ENCODE measurements at regions not wholly inside any gene's neighbourhood (a gene's known extent, or its start where the extent isn't known, plus 50 kb on each side); places are given as distances from the start of the nearest gene placed in this dataset.
"Not testable (repeated sequence)": the region's sequence is repeated elsewhere in the genome, so short reads cannot be mapped to it uniquely, and the experiment has no call there.

GRCh38 chr1:117699953-117700352 is 94.1 kb downstream of the TENT5C start:
- Histone ChIP-seq H3K36me3 (ENCODE audit: control insufficient read depth in 3 of 3, insufficient read depth in 3 of 3, low read length in 3 of 3) (no peaks in the 10 kb centered on the region), H3K27ac (ENCODE audit: low read depth, low read length) (no peak overlapping the region)

GRCh38 chr1:117702654-117703053 is 96.8 kb downstream of the TENT5C start:
- no peaks in the 10 kb centered on the region for H3K9me3 ChIP-seq (ENCODE audit: control insufficient read depth in 3 of 3, low read length in 3 of 3)
- H3K36me3 ChIP-seq (ENCODE audit: control insufficient read depth in 3 of 3, insufficient read depth in 3 of 3, low read length in 3 of 3) = no peaks in the 10 kb centered on the region
- H3K9ac ChIP-seq (ENCODE audit: low read depth in 1 of 3, low read length in 3 of 3) = no peak overlapping the region
- H3K4me3 ChIP-seq (ENCODE audit: low read length in 3 of 3) = no peak overlapping the region
- H3K27me3 ChIP-seq (ENCODE audit: control insufficient read depth in 3 of 3, insufficient read depth in 3 of 3, low read length in 3 of 3) = no peaks in the 10 kb centered on the region
- H3K4me1 ChIP-seq (ENCODE audit: control insufficient read depth in 3 of 3, insufficient read depth in 3 of 3, low read length in 3 of 3) = no peaks in the 10 kb centered on the region
- H3K27ac ChIP-seq (ENCODE audit: low read depth, low read length) = no peak overlapping the region

More at GRCh38 chr1:117699953-117700352, 94.1 kb downstream of the TENT5C start:
- Histone ChIP-seq H3K9ac (ENCODE audit: low read depth in 1 of 3, low read length in 3 of 3) (no peak overlapping the region), H3K9me3 (ENCODE audit: control insufficient read depth in 3 of 3, low read length in 3 of 3) (no peaks in the 10 kb centered on the region), H3K4me1 (ENCODE audit: control insufficient read depth in 3 of 3, insufficient read depth in 3 of 3, low read length in 3 of 3) (peaks cover 3 to 6% (median 3%) of the 10 kb centered on the region in 3 donors), H3K27me3 (ENCODE audit: control insufficient read depth in 3 of 3, insufficient read depth in 3 of 3, low read length in 3 of 3) (no peaks in the 10 kb centered on the region), H3K4me3 (ENCODE audit: low read length in 3 of 3) (no peak overlapping the region)

GRCh38 chr1:117707371-117707770 is 101.5 kb downstream of the TENT5C start:
- H3K36me3 ChIP-seq (ENCODE audit: control insufficient read depth in 3 of 3, insufficient read depth in 3 of 3, low read length in 3 of 3) = no peaks in the 10 kb centered on the region
- H3K27me3 ChIP-seq (ENCODE audit: control insufficient read depth in 3 of 3, insufficient read depth in 3 of 3, low read length in 3 of 3) = no peaks in the 10 kb centered on the region
- H3K9me3 ChIP-seq (ENCODE audit: control insufficient read depth in 3 of 3, low read length in 3 of 3) = no peaks in the 10 kb centered on the region
- peaks cover 0 to 11% (median 5%) of the 10 kb centered on the region in 3 donors for H3K4me1 ChIP-seq (ENCODE audit: control insufficient read depth in 3 of 3, insufficient read depth in 3 of 3, low read length in 3 of 3)
- no peak overlapping the region for H3K9ac ChIP-seq (ENCODE audit: low read depth in 1 of 3, low read length in 3 of 3)
- H3K4me3 ChIP-seq (ENCODE audit: low read length in 3 of 3) = no peak overlapping the region
- H3K27ac ChIP-seq (ENCODE audit: low read depth, low read length) = no peak overlapping the region

GRCh38 chr1:117708323-117709248 is 102.7 kb downstream of the TENT5C start:
- no peak overlapping the region for H3K9ac ChIP-seq (ENCODE audit: low read depth in 1 of 3, low read length in 3 of 3)
- no peak overlapping the region for H3K4me3 ChIP-seq (ENCODE audit: low read length in 3 of 3)
- H3K27ac ChIP-seq (ENCODE audit: low read depth, low read length) = no peak overlapping the region
- H3K27me3 ChIP-seq (ENCODE audit: control insufficient read depth in 3 of 3, insufficient read depth in 3 of 3, low read length in 3 of 3) = no peaks in the 10 kb centered on the region
- no peaks in the 10 kb centered on the region for H3K36me3 ChIP-seq (ENCODE audit: control insufficient read depth in 3 of 3, insufficient read depth in 3 of 3, low read length in 3 of 3)
- H3K4me1 ChIP-seq (ENCODE audit: control insufficient read depth in 3 of 3, insufficient read depth in 3 of 3, low read length in 3 of 3) = peaks cover 0 to 11% (median 5%) of the 10 kb centered on the region in 3 donors
- no peaks in the 10 kb centered on the region for H3K9me3 ChIP-seq (ENCODE audit: control insufficient read depth in 3 of 3, low read length in 3 of 3)

- H3K4me3 ChIP-seq (ENCODE audit: low read length in 3 of 3) = no peak overlapping the region
- H3K27me3 ChIP-seq (ENCODE audit: control insufficient read depth in 3 of 3, insufficient read depth in 3 of 3, low read length in 3 of 3) = no peaks in the 10 kb centered on the region
- H3K9ac ChIP-seq (ENCODE audit: low read depth in 1 of 3, low read length in 3 of 3) = no peak overlapping the region
- H3K9me3 ChIP-seq (ENCODE audit: control insufficient read depth in 3 of 3, low read length in 3 of 3) = no peaks in the 10 kb centered on the region
- H3K27ac ChIP-seq (ENCODE audit: low read depth, low read length) = no peak overlapping the region
- H3K36me3 ChIP-seq (ENCODE audit: control insufficient read depth in 3 of 3, insufficient read depth in 3 of 3, low read length in 3 of 3) = no peaks in the 10 kb centered on the region
- peaks cover 0 to 11% (median 9%) of the 10 kb centered on the region in 3 donors for H3K4me1 ChIP-seq (ENCODE audit: control insufficient read depth in 3 of 3, insufficient read depth in 3 of 3, low read length in 3 of 3)
Measured at GRCh38 chr1:117709249-117709691, 103.4 kb downstream of the TENT5C start.

GRCh38 chr1:117710710-117711109 is 104.9 kb downstream of the TENT5C start:
- H3K4me3 ChIP-seq (ENCODE audit: low read length in 3 of 3) = no peak overlapping the region

GRCh38 chr1:117712621-117713020 is 106.8 kb downstream of the TENT5C start:
- Histone ChIP-seq H3K36me3 (ENCODE audit: control insufficient read depth in 3 of 3, insufficient read depth in 3 of 3, low read length in 3 of 3) (no peaks in the 10 kb centered on the region), H3K9me3 (ENCODE audit: control insufficient read depth in 3 of 3, low read length in 3 of 3) (no peaks in the 10 kb centered on the region), H3K27ac (ENCODE audit: low read depth, low read length) (no peak overlapping the region), H3K4me3 (ENCODE audit: low read length in 3 of 3) (no peak overlapping the region), H3K9ac (ENCODE audit: low read depth in 1 of 3, low read length in 3 of 3) (no peak overlapping the region), H3K4me1 (ENCODE audit: control insufficient read depth in 3 of 3, insufficient read depth in 3 of 3, low read length in 3 of 3) (peaks cover 0 to 11% (median 9%) of the 10 kb centered on the region in 3 donors), H3K27me3 (ENCODE audit: control insufficient read depth in 3 of 3, insufficient read depth in 3 of 3, low read length in 3 of 3) (no peaks in the 10 kb centered on the region)

More at GRCh38 chr1:117710710-117711109, 104.9 kb downstream of the TENT5C start:
- no peak overlapping the region for H3K27ac ChIP-seq (ENCODE audit: low read depth, low read length)
- peaks cover 0 to 11% (median 9%) of the 10 kb centered on the region in 3 donors for H3K4me1 ChIP-seq (ENCODE audit: control insufficient read depth in 3 of 3, insufficient read depth in 3 of 3, low read length in 3 of 3)
- no peaks in the 10 kb centered on the region for H3K9me3 ChIP-seq (ENCODE audit: control insufficient read depth in 3 of 3, low read length in 3 of 3)
- H3K36me3 ChIP-seq (ENCODE audit: control insufficient read depth in 3 of 3, insufficient read depth in 3 of 3, low read length in 3 of 3) = no peaks in the 10 kb centered on the region
- H3K27me3 ChIP-seq (ENCODE audit: control insufficient read depth in 3 of 3, insufficient read depth in 3 of 3, low read length in 3 of 3) = no peaks in the 10 kb centered on the region
- H3K9ac ChIP-seq (ENCODE audit: low read depth in 1 of 3, low read length in 3 of 3) = no peak overlapping the region

- peaks cover 0 to 5% (median 4%) of the 10 kb centered on the region in 3 donors for H3K4me1 ChIP-seq (ENCODE audit: control insufficient read depth in 3 of 3, insufficient read depth in 3 of 3, low read length in 3 of 3)
- H3K4me3 ChIP-seq (ENCODE audit: low read length in 3 of 3) = no peak overlapping the region
- H3K27me3 ChIP-seq (ENCODE audit: control insufficient read depth in 3 of 3, insufficient read depth in 3 of 3, low read length in 3 of 3) = no peaks in the 10 kb centered on the region
- no peak overlapping the region for H3K9ac ChIP-seq (ENCODE audit: low read depth in 1 of 3, low read length in 3 of 3)
- no peak overlapping the region for H3K27ac ChIP-seq (ENCODE audit: low read depth, low read length)
- no peaks in the 10 kb centered on the region for H3K9me3 ChIP-seq (ENCODE audit: control insufficient read depth in 3 of 3, low read length in 3 of 3)
- no peaks in the 10 kb centered on the region for H3K36me3 ChIP-seq (ENCODE audit: control insufficient read depth in 3 of 3, insufficient read depth in 3 of 3, low read length in 3 of 3)
Measured at GRCh38 chr1:117714546-117714945, 108.7 kb downstream of the TENT5C start.

GRCh38 chr1:117716030-117716429 is 110.2 kb downstream of the TENT5C start:
- H3K9ac ChIP-seq (ENCODE audit: low read depth in 1 of 3, low read length in 3 of 3); H3K4me1 ChIP-seq (ENCODE audit: control insufficient read depth in 3 of 3, insufficient read depth in 3 of 3, low read length in 3 of 3); H3K36me3 ChIP-seq (ENCODE audit: control insufficient read depth in 3 of 3, insufficient read depth in 3 of 3, low read length in 3 of 3); H3K27me3 ChIP-seq (ENCODE audit: control insufficient read depth in 3 of 3, insufficient read depth in 3 of 3, low read length in 3 of 3); H3K9me3 ChIP-seq (ENCODE audit: control insufficient read depth in 3 of 3, low read length in 3 of 3); H3K27ac ChIP-seq (ENCODE audit: low read depth, low read length); H3K4me3 ChIP-seq (ENCODE audit: low read length in 3 of 3): not testable (repeated sequence)

- H3K9ac ChIP-seq (ENCODE audit: low read depth in 1 of 3, low read length in 3 of 3); H3K4me3 ChIP-seq (ENCODE audit: low read length in 3 of 3); H3K27me3 ChIP-seq (ENCODE audit: control insufficient read depth in 3 of 3, insufficient read depth in 3 of 3, low read length in 3 of 3); H3K9me3 ChIP-seq (ENCODE audit: control insufficient read depth in 3 of 3, low read length in 3 of 3); H3K36me3 ChIP-seq (ENCODE audit: control insufficient read depth in 3 of 3, insufficient read depth in 3 of 3, low read length in 3 of 3); H3K27ac ChIP-seq (ENCODE audit: low read depth, low read length); H3K4me1 ChIP-seq (ENCODE audit: control insufficient read depth in 3 of 3, insufficient read depth in 3 of 3, low read length in 3 of 3): not testable (repeated sequence)
Measured at GRCh38 chr1:117717980-117718379, 112.1 kb downstream of the TENT5C start.
